ENCODE measurements at regions not wholly inside any gene's neighbourhood (a gene's known extent, or its start where the extent isn't known, plus 50 kb on each side); places are given as distances from the start of the nearest gene placed in this dataset.

DNA sequence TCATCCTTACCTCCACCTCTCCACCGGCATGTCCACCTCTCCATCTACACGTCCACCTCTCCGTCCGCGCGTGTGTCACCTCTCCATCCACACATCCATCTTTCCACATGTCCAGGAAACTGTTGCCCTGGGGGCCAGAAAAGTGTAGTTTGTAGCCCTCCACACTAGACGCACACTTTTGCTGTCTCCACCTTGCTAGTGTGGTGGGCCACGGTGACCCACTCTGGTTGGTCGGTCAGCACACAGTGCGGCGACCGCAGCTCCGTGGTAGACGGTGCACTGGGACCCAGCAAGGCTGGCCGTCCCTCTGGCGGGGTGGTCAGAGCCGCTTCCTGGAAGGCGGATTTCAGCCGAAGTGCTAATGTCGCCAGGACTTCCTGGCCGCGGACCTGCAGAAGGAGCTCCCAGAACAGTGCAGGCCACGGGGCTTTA lies 268.6 kb downstream of the DLL1 start:
- TF ChIP-seq POLR2AphosphoS5 (IDR thresholded peaks at IDR 0.05; ENCODE audit: low read depth, low read length): no peak
- TF ChIP-seq TAF1 (IDR thresholded peaks at IDR 0.05; ENCODE audit: borderline replicate concordance, insufficient read depth, low read length): no peak
- TF ChIP-seq SIN3A (IDR thresholded peaks at IDR 0.05; ENCODE audit: borderline replicate concordance, insufficient read depth, low read length): no peak
- TF ChIP-seq, protein P1, sequence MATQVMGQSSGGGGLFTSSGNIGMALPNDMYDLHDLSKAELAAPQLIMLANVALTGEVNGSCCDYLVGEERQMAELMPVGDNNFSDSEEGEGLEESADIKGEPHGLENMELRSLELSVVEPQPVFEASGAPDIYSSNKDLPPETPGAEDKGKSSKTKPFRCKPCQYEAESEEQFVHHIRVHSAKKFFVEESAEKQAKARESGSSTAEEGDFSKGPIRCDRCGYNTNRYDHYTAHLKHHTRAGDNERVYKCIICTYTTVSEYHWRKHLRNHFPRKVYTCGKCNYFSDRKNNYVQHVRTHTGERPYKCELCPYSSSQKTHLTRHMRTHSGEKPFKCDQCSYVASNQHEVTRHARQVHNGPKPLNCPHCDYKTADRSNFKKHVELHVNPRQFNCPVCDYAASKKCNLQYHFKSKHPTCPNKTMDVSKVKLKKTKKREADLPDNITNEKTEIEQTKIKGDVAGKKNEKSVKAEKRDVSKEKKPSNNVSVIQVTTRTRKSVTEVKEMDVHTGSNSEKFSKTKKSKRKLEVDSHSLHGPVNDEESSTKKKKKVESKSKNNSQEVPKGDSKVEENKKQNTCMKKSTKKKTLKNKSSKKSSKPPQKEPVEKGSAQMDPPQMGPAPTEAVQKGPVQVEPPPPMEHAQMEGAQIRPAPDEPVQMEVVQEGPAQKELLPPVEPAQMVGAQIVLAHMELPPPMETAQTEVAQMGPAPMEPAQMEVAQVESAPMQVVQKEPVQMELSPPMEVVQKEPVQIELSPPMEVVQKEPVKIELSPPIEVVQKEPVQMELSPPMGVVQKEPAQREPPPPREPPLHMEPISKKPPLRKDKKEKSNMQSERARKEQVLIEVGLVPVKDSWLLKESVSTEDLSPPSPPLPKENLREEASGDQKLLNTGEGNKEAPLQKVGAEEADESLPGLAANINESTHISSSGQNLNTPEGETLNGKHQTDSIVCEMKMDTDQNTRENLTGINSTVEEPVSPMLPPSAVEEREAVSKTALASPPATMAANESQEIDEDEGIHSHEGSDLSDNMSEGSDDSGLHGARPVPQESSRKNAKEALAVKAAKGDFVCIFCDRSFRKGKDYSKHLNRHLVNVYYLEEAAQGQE (IDR thresholded peaks at IDR 0.05; ENCODE audit: insufficient read depth in 1 of 2, low read depth in 2 of 2, low read length in 2 of 2): no peak
